Mesothelial cell of epicardium (in vitro differentiated cells): ENCODE measurements at regions not wholly inside any gene's neighbourhood (a gene's known extent, or its start where the extent isn't known, plus 50 kb on each side); places are given as distances from the start of the nearest gene placed in this dataset.

Source experiments
- DNase-seq, 2 experiments: peaks; one replicate each; pipeline ENCODE4 v3.0.0; 2021; ENCODE audit warnings: low spot score in 2 of 2; ENCODE audit not compliant: unreplicated experiment in 2 of 2
- H3K27ac Mint-ChIP-seq: 2 replicates; pipeline ENCODE4 v1.8.0; 2021; ENCODE audit warnings: mixed read lengths
- H3K27me3 Mint-ChIP-seq: 2 replicates; pipeline ENCODE4 v1.8.0; 2021; ENCODE audit warnings: low read depth, mixed read lengths
- H3K36me3 Mint-ChIP-seq: 2 replicates; pipeline ENCODE4 v1.8.0; 2021; ENCODE audit warnings: mixed read lengths
- H3K4me1 Mint-ChIP-seq: 2 replicates; pipeline ENCODE4 v1.8.0; 2021; ENCODE audit warnings: mixed read lengths
- H3K4me3 Mint-ChIP-seq: 2 replicates; pipeline ENCODE4 v1.8.0; 2021; ENCODE audit warnings: mild to moderate bottlenecking, moderate library complexity, mixed read lengths
- H3K9me3 Mint-ChIP-seq: 2 replicates; pipeline ENCODE4 v1.8.0; 2021; ENCODE audit warnings: mixed read lengths
- TF ChIP-seq, protein P1 (sequence below): fragments of 200-600 bp; sonication (generic); IDR thresholded peaks from one replicate; pipeline ENCODE4 v1.5.0; 2021; ENCODE audit warnings: antibody characterized with exemption; ENCODE audit not compliant: unreplicated experiment

DNA sequence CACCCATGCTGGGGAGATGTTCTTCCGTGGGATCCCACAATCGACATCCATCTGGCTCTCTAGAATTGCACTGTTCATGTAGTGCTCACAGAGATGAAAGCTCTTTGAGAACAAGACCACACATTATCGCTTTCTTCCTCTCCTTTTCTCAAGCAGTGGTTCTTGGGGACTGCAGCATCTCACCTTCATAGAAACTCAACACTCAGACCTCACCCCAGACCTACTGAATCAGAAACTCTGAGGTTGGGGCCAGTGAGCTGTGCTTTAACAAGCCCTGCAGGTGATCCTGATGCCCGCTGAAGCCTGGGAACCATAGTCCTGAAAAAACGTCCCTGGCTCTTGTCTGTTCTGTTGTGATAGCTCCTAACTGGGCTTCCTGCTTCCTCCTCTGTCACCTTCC is 251.3 kb upstream of the FGGY start:
- Mint-ChIP-seq H3K4me3 (no peak overlapping the region), H3K4me1 (peaks cover 44% of the 10 kb centered on the region), H3K27me3 (no peaks in the 10 kb centered on the region), H3K9me3 (peaks cover 15% of the 10 kb centered on the region), H3K27ac (no peak overlapping the region), H3K36me3 (peaks cover 5% of the 10 kb centered on the region)
- TF ChIP-seq, protein P1, sequence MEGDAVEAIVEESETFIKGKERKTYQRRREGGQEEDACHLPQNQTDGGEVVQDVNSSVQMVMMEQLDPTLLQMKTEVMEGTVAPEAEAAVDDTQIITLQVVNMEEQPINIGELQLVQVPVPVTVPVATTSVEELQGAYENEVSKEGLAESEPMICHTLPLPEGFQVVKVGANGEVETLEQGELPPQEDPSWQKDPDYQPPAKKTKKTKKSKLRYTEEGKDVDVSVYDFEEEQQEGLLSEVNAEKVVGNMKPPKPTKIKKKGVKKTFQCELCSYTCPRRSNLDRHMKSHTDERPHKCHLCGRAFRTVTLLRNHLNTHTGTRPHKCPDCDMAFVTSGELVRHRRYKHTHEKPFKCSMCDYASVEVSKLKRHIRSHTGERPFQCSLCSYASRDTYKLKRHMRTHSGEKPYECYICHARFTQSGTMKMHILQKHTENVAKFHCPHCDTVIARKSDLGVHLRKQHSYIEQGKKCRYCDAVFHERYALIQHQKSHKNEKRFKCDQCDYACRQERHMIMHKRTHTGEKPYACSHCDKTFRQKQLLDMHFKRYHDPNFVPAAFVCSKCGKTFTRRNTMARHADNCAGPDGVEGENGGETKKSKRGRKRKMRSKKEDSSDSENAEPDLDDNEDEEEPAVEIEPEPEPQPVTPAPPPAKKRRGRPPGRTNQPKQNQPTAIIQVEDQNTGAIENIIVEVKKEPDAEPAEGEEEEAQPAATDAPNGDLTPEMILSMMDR, result no peak
- DNase-seq, result no peak

DNA sequence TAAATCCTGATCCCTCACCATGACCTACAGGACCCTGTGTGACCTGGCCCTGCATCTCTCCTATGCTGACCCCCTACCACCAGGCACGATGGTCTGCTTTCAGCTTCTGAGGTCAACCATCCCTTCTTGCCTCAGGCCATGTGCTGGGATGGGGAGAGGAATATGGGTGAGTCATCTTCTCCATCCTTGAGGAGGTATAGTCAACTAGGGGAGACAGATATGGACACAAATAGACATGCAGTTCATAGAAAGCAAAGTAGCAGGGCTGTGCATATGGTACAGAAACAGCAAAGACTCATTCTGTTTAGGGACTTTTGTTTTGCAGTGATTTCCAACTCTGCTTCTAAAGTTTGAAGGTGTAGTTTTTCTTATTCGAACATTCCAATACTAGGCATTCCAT is 250.8 kb upstream of the FGGY start:
- Mint-ChIP-seq H3K4me3 (no peak overlapping the region), H3K4me1 (peaks cover 42% of the 10 kb centered on the region), H3K27ac (no peak overlapping the region), H3K27me3 (no peaks in the 10 kb centered on the region), H3K36me3 (peaks cover 5% of the 10 kb centered on the region), H3K9me3 (peaks cover 15% of the 10 kb centered on the region)
- TF ChIP-seq, protein P1, result no peak
- DNase-seq, result no peak

- TF ChIP-seq, protein P1, result no peak
- H3K4me3 Mint-ChIP-seq, result no peak overlapping the region
- peaks cover 15% of the 10 kb centered on the region for H3K9me3 Mint-ChIP-seq
- H3K36me3 Mint-ChIP-seq, result peaks cover 5% of the 10 kb centered on the region
- no peak for DNase-seq
- H3K27ac Mint-ChIP-seq, result no peak overlapping the region
- H3K4me1 Mint-ChIP-seq, result peaks cover 37% of the 10 kb centered on the region
- no peaks in the 10 kb centered on the region for H3K27me3 Mint-ChIP-seq
Measured at GRCh38 chr1:59046730-59047157, 250.2 kb upstream of the FGGY start.

- TF ChIP-seq, protein P1, result no peak
- no peak overlapping the region for H3K27ac Mint-ChIP-seq
- peaks cover 15% of the 10 kb centered on the region for H3K9me3 Mint-ChIP-seq
- peaks cover 37% of the 10 kb centered on the region for H3K4me1 Mint-ChIP-seq
- no peak overlapping the region for H3K4me3 Mint-ChIP-seq
- DNase-seq, result no peak
- H3K27me3 Mint-ChIP-seq, result no peaks in the 10 kb centered on the region
- peaks cover 5% of the 10 kb centered on the region for H3K36me3 Mint-ChIP-seq
Measured at GRCh38 chr1:59051007-59051406, 245.9 kb upstream of the FGGY start.

GRCh38 chr1:59052166-59052590 is 244.7 kb upstream of the FGGY start:
- Mint-ChIP-seq H3K36me3 (peaks cover 5% of the 10 kb centered on the region), H3K27me3 (no peaks in the 10 kb centered on the region), H3K27ac (peak overlapping the region; percentile 90), H3K4me3 (no peak overlapping the region), H3K9me3 (peaks cover 15% of the 10 kb centered on the region), H3K4me1 (peaks cover 39% of the 10 kb centered on the region)
- TF ChIP-seq, protein P1, result no peak
- no peak for DNase-seq

DNA sequence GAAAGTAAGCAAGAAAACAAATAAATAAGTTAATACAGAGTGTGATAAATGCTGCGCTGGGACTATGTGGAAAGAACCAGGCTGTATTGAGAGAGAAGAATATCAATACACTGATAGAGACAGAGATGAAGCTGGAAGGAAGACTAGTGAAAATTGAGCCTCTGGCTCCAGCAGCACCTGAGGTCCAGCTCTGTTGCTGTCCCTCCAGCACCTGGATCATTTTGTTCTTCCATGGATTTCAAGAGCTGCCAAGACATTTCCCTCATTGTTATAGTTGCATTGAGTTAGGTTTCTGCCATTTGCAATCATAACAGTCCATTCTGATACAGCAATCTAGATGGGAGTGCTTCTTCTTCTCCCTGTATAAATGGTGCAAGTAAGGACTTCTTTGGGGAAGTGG is 242.7 kb upstream of the FGGY start:
- Mint-ChIP-seq H3K4me1 (peaks cover 59% of the 10 kb centered on the region), H3K9me3 (peaks cover 6% of the 10 kb centered on the region), H3K27ac (no peak overlapping the region), H3K4me3 (no peak overlapping the region), H3K36me3 (no peaks in the 10 kb centered on the region), H3K27me3 (no peaks in the 10 kb centered on the region)
- DNase-seq, result no peak
- TF ChIP-seq, protein P1, result no peak
